ENCODE measurements at regions not wholly inside any gene's neighbourhood (a gene's known extent, or its start where the extent isn't known, plus 50 kb on each side); places are given as distances from the start of the nearest gene placed in this dataset.
"Not testable (repeated sequence)": the region's sequence is repeated elsewhere in the genome, so short reads cannot be mapped to it uniquely, and the experiment has no call there.

DNA sequence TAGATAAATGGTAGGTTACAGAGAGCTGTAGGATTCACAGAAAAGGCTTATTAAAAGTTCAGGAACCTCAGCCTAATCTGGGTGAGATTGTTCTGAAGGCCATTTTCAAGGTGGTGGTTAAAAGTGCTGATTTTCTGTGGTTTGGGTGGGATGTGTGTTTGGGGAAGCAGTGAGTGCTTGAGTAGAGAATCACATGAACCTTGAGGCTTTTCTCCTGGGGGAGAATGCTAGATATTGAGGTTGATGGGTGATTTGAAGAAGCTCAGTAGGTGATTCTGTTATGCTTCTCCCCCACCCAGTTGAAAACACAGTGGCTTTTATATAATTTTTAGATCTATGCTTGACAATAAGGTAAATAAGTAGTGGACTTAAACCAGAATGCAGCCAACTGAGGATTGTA is 420.9 kb downstream of the PCNX1 start:
- DNase-seq (ENCODE audit: low spot score), result no peak

DNA sequence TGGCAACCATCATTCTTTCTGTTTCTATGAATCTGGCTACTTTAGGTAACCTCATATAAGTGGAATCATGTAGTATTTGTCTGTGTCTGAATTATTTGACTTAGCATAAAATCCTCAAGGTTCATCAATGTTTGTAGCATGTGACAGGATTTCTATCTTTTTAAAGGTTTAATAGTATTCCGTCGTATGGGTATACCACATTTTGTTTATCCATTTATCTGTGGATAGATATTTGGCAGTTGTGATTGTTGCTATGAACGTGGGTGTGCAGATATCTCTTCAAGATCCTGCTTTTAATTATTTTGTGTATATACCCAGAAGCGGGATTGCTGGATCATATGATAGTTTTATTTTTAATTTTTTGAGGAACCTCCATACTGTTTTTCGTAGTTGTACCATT is 421.7 kb downstream of the PCNX1 start:
- no peak for DNase-seq (ENCODE audit: low spot score)

DNA sequence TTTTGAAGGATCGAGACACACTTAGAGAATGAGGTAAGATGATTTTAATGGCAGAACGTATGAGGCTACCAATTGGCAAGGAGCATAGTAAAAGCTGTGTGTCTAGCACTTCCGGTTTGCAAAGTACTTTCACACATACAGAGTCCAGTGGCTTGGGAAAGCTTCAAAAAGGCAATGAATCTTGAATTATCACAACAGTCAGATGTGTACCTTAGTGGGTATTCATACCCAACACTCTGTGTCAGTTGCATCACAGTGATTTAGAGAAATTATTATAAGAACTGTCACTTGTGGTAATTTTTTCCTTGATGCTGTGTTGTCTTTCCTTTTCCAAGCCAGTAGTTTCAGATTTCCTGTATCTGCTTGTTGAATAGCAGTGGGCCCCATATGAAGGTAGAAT is 424.1 kb downstream of the PCNX1 start:
- DNase-seq (ENCODE audit: low spot score), result no peak

DNA sequence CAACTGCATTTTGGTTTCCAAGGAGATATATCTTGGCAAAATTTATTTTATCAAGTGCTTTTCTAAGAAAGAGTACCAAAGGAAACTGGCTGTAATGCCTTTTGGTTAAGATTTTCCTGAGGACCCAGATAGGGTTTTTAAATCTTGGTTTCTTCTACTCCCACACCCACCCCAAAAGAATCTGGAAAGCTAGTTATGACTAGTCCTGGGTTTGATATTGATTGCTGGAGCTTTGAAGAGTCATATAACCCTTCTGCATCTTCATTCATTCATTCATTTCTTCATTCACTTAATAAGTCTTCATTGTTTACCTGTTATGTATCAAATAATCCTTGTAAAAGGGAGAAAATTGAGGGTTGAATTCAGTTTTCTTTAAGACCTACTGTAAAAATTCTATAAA is 425.2 kb downstream of the PCNX1 start:
- no peak for DNase-seq (ENCODE audit: low spot score)

DNA sequence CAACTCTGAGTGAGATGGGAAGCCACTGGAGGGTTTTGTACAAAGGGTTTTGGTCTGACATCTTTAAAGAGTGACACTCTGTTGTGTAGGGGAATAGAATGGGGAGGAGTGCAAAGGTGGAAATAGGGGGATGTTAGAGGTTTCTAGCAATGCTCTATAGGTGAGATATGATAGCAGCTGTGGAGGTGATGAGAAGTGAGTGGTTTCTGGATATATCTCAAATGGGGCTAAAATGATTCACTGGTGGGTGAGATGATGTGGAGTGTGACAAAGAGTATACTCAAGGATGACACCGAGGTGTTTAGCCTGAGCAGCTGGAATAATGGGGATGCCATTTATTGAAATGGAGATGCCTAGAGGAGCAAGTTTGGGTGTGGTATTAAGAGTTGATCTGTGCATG is 426.4 kb downstream of the PCNX1 start:
- DNase-seq (ENCODE audit: low spot score), result no peak

DNA sequence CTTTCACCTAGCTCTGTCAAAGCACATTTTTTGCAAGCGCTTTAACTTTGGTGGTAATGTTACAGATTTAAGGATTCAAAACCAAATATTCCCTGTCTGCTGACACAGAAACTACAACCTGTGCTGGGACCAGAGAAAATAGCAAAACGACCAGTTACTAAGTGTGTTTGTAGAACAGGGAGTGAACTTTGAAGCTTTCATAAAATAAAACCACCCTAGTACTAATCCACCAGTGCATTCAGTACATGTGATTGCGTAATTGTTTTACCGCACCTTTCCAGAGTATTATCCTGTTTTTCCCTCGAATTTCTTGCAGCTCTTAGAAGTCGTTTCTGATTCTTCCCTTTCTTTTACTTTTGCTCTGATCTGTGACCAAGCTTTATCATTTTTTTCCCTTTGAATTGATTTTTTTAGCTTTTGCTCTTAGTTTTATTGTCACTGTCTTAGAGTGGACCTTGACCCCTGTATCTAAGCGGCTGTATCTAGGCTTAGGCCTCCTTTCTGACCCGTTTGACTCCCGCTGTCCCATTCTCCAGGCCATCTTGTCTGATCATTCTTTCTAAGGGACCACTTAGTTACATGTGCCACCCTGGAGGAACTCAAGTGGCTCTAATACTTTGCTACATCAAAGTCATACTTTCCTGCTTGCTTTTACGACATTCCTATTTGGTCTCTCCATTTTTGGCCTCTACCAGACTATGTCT is 429.4 kb downstream of the PCNX1 start:
- DNase-seq (ENCODE audit: low spot score), result no peak

DNA sequence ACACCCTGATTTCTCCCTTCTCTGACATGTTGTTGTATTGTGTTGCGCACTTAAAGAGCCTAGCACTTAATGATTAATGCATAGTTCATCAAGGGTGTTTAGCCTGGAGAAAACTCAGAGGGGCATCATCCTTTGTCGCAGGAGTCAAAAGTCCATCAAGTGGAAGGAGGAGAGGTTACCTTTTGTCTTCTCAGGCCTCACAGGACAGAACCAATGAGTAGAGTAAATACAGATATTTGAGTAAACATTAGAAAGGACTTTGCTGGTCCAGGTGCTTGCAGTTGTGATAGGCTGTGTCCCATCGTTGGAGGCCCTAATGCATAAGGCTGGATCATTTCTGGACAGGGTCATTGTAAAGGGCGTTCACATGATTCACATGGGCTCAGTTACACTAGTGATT is 430.9 kb downstream of the PCNX1 start:
- no peak for DNase-seq (ENCODE audit: low spot score)

DNA sequence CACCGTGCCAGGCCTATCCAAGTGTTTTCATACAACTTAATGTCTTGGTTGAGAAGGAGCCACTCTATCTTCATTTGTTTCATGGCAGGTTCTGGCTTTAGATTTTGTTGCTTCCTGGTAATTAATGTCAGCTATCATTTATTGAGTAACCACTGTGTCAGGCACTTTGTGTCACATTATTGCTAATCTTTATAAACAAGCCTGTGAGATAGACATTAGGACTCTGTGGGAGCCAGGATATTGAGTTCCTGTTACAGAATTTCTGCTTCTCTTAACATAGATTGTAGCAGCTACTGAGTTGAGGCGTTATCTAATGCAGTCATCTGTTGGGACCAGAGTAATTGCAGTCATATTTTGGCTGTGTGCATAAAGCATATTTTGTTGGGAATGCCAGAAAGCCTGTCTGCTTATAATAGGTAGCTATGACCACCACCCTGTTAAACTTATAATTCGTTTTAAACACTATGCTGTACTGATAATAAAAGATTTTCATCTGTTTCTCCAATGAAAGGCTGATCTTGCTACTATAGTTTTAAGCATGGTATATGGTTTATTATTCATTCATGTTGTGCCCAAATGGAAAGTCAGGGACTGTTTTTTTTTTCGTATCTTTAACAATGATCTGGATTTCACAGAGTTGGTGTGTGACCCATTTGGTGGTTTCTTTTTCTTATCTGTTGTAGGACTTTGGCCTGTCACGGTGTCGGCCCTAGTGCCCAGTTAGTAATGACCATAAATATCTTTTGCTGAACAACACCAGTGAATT is 432.6 kb downstream of the PCNX1 start:
- DNase-seq (ENCODE audit: low spot score), result no peak

DNA sequence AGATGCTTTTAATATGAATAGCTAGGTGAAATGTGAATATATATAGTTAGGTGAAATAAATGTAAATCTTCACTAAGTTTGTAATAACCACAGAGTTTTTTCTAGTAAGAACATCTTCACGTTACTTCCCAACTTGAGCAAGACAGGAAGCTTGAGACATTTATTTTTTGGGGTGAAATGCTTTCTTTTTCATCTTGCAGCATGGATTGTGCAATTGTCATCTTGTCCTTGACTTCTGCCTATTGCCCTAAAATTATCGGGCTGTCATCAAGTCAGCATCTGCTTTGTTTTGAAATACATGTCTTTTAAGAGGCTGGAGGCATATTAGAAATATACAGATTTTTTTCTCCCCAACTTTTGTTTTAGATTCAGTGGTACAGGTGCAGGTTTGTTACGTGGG is 433.9 kb downstream of the PCNX1 start:
- DNase-seq (ENCODE audit: low spot score), result no peak

DNA sequence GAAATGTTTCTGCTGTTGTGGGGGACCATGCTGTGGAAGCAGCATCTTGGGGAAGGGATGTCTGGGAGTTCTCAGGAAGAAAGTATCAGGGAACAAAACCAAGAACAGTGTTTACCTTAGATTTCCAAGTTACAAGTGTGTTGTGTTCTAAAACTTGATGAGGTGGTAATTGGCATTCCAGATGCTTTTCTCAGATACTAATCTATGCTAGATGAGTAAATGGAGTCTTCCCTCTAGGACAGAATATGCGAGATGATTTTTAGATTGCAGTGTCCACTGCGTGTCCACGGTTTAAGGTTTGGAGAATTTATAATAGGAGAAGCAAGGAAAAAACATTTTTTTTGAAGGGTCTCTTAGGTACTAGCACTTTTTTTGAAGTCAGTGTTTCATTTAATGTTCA is 436.5 kb downstream of the PCNX1 start:
- no peak for DNase-seq (ENCODE audit: low spot score)

DNA sequence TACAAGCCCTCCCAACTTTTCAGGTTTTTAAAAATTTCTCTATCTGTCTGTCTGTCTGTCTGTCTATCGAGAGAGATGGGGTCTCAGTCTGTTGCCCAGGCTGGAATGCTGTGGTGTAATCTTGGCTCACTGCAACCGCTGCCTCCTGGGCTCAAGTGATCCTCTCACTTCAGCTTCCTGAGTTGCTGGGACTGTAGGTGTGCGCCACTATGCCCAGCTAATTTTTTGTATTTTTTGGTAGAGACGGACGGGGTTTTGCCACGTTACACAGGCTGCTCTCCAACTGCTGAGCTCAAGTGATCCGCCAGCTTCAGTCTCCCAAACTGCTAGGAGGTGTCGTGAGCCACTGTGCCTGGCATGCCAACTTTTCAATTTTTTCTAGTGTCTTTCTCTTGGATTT is 437.2 kb downstream of the PCNX1 start:
- DNase-seq (ENCODE audit: low spot score), result no peak

DNA sequence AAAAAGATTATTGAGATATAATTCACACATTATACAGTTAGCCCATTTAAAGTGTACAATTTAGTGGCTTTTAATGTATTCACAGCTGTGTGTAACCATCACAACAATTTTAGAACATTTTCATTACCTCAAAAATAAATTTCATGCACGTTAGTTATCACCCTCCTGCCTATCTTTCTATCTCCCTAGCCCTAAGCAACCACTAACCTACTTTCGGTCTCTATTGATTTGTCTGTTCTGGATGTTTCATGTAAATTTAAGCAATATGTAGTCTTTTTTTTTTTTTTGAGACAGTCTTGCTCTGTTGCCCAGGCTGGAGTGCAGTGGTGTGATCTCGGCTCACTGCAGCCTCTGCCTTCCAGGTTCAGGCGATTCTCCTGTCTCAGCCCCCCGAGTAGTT is 439.4 kb downstream of the PCNX1 start:
- no peak for DNase-seq (ENCODE audit: low spot score)

DNA sequence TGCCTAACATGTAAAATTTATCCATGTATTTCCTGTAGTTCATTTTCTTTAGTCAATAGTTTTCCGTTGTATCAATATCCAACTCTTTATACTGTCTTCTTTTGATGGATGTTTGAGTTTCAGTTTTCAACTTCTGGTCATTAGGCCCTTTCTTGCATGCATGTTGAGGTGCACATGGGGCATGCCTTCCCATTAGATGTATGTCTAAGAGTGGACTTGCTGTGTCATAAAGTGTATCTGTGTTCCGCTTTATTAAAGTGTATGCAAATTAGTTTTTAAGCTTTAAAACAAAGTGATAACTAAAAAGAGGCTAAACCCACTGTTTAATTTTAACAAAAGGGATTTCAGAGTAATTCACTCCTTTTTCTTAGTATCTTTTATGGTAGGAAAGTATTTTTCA is 441.1 kb downstream of the PCNX1 start:
- no peak for DNase-seq (ENCODE audit: low spot score)

DNA sequence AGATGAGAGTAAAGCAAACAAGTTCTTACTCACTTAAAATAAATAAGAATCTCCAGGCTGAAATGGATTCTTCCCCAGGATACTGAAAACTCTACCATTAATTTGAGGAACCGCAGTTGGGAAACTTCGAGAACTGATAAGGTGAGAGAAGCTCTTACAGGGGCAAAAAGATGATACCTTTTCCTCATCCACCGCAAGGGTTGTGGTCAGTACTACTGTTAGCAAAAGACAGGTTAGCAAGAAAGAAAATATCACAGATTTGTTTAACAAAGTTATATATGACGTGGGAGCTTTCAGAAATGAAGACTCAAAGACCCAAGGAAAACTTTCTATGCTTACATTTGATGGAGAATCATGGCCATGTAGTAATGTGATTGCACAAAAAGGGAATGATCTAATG is 441.6 kb downstream of the PCNX1 start:
- DNase-seq (ENCODE audit: low spot score), result no peak

DNA sequence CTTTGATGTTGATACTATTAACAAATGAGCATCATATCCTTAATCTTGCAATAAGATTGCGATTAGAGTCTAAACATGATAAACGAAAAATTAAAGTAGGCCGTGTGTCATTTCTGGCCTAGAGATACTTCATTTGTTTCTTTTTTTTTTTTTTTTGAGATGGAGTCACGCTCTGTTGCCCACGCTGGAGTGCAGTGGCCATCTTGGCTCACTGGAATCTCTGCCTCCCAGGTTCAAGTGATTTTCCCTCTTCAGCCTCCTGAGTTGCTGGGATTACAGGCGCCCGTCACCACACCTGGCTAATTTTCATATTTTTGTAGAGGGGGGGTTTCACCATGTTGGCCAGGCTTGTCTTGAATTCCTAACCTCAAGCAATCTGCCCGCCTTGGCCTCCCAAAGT is 446.9 kb downstream of the PCNX1 start:
- no peak for DNase-seq (ENCODE audit: low spot score)

DNA sequence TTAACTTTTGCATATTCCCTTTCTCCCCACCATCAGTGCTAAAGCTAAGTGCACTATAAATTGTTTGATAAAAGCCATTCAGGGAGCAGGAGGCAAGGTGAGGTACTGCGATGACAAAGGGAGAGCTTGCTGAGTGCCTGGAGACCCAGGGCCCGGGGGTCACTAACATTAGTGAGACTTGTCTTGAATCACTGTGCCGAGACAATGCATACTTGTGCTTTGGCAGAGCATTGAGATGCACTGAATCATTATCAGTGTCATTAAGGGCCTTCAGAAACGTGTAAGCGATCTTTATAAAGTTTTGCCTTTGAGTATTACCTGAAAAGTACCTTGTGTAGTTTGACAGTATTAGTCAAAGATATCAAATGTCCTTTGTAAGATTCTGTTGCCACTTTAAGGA is 447.5 kb downstream of the PCNX1 start:
- no peak for DNase-seq (ENCODE audit: low spot score)

DNA sequence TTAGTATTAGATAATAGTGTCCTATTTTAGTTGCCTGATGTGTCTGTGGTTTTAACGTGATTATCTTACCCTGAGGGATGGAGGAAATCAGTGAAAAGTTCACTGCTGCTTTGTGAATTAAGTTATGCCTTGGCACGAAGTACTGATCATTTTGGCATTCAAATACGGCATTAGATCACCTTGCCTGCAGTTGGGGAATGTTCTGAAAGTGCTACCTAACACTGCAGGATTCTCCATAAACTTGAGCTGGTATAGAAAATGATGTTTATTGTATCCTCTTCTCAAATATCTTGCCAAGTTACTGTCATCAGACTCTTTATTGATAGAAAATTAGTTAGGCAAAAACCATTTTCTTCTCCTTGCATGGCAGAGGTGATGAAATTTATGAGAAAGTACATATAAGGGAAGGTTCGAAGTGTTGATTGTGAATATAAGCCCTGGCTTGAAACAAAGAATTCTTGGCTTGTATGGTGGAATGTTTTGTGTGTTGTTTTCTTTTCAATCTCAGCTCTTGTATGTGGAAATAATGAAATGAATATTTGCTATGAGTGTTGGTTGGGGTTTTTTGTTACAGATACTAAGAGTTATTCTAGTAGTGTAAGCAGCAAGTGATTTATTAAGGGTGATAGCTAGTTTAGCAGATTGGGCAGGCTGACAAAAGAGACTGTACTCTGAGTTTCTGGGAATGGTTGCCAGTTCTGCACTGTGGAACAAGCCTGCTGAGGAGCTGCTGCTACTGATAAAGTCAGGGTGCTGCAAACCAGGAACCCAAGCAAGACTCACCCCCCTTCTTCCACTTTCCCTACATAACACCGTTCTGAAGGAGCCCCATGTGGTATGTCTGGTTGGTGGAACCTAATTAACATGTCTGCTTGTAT is 448.3 kb downstream of the PCNX1 start:
- peak; percentile 66 for DNase-seq (ENCODE audit: low spot score)

DNA sequence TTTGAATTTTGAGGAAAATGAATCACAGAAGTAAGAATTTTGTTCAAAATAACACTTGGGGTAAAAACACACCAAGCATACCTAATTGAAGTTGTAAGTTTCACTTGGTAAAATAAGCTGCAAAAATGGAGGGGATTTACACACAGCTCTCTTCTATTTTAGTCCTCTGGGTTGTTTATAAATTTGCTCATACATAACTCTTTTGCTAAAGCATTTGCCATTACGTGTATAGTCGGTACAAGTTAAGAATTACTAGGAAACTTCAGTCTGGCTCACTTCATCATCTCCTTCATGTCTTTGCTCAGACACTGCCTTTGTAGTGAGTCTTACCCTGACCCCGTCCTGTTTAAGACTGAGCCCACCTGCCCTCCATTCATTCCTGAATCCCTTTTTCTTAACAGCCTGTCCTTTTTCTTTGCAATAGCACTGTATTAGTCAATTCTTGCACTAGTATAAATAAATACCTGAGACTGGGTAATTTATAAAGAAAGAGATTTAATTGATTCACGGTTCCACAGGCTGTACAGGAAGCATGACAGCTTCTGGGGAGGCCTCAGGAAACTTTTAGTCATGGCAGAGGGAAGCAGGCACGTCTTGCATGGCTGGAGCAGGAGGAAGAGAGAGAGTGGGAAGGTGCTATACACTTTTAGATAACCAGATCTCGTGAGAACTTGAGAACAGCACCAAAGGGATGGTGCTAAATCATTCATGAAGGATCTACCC is 451.1 kb downstream of the PCNX1 start:
- DNase-seq (ENCODE audit: low spot score), result no peak

DNA sequence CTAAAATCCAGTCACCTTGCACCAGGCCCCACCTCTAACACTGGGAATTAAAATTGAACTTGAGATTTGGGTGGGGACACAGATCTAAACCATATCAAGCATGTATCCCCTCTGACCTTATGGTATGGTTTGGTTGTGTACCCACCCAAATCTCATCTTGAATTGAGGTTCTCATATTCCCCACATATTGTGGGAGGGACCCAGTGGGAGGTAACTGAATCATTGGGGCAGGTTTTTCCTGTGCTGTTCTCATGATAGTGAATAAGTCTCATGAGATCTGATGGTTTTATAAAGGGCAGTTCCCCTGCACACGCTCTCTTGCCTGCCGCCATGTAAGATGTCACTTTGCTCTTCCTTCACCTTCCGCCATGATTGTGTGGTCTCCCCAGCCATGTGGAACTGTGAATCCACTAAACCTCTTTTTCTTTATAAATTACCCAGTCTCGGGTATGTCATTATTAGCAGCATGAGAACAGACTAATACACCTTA is 451.7 kb downstream of the PCNX1 start:
- DNase-seq (ENCODE audit: low spot score), result not testable (repeated sequence)

DNA sequence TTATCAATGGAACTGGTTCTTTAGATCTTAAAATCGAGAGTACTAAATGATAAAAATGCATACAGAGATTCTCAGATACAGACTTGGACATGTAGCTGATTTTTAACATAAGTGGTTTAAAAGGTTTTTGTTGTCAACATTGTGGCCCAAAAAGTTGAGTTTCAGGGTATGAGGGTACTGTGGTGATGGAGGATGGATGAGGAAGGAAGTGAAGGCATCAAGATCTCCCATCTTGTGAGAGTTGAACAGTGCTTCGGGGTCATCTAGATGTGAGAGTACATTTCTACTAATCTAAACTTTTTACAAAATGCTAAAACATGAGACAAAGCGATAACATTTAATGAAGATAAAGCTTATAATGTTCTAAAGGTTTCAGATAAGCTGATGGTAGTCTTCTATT is 452.6 kb downstream of the PCNX1 start:
- DNase-seq (ENCODE audit: low spot score), result no peak

DNA sequence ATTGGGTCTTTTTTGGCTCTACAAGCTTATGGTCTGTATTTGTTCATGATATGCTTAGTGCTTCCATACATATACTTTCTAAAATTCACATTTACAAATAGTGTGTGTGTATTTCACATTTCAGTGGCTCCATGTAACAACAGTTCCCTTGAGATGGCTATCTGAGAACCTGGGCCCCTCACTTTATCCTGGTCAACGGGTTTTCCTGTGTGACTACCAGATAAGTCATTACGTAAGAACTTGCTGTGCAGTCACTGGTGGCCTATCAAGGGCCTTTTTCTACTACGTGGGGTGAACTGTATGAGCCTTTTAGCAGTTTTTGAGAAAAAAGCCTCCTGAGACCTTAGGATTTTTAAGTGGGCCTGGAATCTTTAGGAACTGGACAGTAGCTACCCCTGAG is 454.1 kb downstream of the PCNX1 start:
- no peak for DNase-seq (ENCODE audit: low spot score)

DNA sequence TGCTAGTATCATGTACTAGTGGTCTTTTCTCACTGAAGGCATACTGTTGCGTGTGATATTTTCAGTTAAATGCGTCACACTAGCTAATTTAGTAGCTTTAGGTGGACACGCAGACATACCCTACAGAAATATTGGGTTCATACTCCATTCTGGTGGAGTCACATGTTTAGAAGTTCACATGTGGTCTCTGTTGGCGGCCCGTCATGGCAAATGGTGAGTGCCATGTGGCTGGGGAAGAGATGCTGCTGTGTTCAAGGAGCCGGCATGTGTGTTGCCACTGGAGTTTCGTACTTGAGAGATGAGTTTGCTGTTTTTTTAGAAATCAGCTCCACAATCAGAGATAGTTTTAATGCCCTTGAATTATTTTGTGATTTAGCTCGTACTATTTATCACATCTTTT is 454.6 kb downstream of the PCNX1 start:
- DNase-seq (ENCODE audit: low spot score), result no peak

All from ureter (tissue), 1 donor.